Stimulated activated CD4-positive, alpha-beta T cell treated with anti-CD3 and anti-CD28 coated beads, Interleukin-4, amount 100 ng/mL, for 48 hours (primary cell): ENCODE measurements at regions not wholly inside any gene's neighbourhood (a gene's known extent, or its start where the extent isn't known, plus 50 kb on each side); places are given as distances from the start of the nearest gene placed in this dataset.

Experiments
- DNase-seq, 2 donors: peaks; one replicate each; pipeline ENCODE4 v3.0.0-alpha.2; 2020; ENCODE audit warnings: low read depth in 2 of 2

DNA sequence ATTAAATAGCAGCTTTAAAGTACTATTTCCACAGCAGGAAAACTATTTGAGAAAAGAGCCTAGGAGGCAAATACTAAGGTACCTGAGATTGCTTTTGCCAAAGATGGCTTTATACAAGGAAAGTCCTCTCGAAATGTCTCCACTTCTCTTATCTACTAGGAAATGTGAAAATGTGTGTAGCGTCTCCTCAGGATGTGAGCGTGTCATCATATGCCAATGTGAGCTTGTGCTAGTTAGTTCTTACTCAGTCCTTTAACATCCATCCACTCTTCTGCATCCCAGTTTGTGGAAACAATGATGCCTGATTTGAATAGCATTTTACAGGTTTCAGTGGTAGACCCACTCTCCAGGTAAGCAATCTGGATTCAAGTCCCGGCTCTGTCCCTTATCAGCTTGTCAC, 421.0 kb downstream of the DYNC2H1 start:
- no peak for DNase-seq

- no peak for DNase-seq
Observed at GRCh38 chr11:103532133-103532788, 423.0 kb downstream of the DYNC2H1 start.

DNA sequence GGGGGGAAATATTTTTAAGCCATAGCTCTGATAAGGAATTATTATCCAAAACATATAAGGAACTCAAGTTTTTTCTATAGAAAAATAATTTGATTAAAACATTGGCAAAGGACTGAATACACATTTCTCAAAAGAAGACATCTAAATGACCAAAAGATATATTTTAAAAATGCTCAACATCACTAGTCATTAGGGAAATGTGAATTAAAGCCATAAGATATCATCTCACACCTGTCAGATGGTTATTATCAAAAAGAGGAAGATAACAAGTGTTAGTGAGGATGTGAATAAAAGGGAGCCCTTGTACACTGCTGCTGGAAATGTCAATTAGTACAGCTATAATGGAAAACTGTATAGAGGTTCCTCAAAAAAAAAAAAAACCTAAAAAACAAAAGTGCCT, 425.0 kb downstream of the DYNC2H1 start:
- no peak for DNase-seq

GRCh38 chr11:103534959-103535358, 425.7 kb downstream of the DYNC2H1 start:
- DNase-seq = no peak

DNA sequence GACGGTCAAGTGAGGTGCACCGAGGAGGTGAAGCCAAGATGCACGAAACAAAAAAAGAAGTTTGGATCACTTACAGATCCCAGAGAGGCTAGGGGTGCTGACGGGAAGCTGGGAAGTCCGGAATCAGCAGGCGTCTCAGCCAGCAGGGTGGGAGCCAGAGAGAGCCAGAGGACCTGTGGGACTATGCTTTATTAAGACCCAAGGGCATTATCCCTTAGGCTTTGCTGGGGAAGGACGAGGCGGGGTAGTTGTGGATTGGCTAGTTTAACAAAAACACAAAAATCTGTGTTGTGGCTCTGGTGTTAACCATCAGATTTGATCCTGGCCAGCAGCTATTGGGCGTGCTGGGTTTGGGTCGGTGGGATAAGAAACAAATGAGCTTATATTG, 427.1 kb downstream of the DYNC2H1 start:
- no peak for DNase-seq

DNA sequence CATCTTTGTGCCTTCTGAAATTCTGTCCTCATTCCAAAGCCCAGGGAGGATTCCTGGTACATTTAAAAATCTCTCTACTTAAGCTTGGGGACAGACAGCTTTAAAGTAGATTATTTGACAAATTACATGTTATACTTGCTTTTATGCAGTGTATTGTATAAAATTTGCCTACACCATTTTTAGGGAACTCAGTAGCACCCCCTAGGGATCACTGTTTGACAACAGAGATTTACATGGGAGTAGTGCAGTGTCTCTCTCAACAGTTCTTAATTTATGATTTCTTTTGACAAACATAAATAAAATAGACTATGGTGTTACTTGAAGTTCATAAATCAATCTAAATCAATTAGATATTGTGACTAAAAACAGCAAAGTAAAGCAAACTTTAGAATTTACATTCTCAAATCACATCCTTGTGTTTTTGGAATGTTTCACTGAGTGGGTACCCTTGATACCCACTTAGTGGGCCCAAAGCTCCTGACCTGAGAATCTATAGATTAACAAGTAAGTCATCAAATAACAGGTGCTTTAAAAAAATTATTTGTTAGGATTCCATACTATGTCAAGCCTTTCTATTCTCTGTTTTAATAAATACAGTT, 428.8 kb downstream of the DYNC2H1 start:
- DNase-seq = no peak

GRCh38 chr11:103539166-103539565, 429.9 kb downstream of the DYNC2H1 start:
- no peak for DNase-seq

GRCh38 chr11:103541186-103541795, 432.1 kb downstream of the DYNC2H1 start:
- no peak for DNase-seq

DNA sequence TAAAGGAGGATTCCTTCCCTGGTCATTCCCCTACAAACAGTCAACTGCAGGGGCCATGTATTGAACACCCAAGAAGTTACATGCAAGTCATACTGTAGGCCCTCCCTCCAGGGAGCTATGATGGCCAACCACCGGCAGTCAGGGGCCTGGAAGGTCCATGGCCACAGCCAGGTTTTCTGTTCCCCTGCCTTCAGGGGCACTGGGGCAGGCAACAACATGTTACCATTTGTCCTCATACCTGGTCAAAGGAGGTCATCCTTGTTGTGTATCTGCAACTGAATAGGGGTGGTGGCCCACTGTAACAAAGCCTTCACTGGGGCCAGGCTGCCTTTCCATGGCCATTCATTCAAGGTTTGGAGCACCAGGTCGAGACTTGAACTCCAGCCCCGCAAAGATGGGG, 433.6 kb downstream of the DYNC2H1 start:
- DNase-seq = no peak

GRCh38 chr11:103543456-103543855, 434.2 kb downstream of the DYNC2H1 start:
- no peak for DNase-seq

- no peak for DNase-seq
Observed at GRCh38 chr11:103544874-103545273, 435.6 kb downstream of the DYNC2H1 start.

- DNase-seq = no peak
Observed at GRCh38 chr11:103545551-103545950, 436.3 kb downstream of the DYNC2H1 start.

DNA sequence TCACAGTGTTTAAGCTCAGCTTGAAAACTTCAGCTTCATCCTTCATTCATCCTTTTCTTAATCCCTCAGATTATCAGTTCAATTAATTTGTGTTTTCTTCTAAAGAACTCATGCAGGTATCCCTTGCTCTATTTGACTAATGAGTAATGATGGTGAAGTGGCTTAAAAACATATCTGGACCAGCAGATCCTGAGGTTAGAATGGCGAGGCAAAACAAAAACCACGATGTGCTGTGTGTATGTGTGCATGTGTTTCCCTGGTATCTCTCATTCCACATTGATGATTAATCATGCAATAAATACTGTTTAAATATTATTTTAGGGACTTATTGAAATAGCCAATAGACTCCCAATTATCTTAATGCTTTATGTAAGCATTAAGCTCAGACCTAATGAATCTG, 437.0 kb downstream of the DYNC2H1 start:
- DNase-seq = no peak

GRCh38 chr11:103547024-103547423, 437.8 kb downstream of the DYNC2H1 start:
- DNase-seq = no peak

GRCh38 chr11:103547691-103548090, 438.5 kb downstream of the DYNC2H1 start:
- DNase-seq = no peak

- no peak for DNase-seq
Observed at GRCh38 chr11:103548838-103549237, 439.6 kb downstream of the DYNC2H1 start.

DNA sequence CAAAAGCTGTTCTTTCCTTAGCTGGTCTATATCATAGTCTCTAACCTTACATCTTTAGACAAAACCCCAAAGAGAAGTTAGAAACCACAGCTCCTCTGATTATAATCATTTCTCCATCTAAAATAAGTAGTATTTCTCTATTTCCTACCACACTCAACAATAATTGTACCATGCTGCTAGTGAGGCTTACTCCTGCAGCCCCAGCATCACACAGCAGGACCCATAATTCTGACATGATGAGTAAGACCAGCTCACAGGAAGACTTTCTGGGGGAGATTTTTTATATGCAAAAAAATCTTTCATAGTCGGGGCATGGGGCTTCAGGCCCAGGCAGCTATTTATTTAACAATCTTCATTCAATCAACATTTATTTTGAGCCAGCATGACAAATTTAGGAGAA, 441.6 kb downstream of the DYNC2H1 start:
- no peak for DNase-seq

DNA sequence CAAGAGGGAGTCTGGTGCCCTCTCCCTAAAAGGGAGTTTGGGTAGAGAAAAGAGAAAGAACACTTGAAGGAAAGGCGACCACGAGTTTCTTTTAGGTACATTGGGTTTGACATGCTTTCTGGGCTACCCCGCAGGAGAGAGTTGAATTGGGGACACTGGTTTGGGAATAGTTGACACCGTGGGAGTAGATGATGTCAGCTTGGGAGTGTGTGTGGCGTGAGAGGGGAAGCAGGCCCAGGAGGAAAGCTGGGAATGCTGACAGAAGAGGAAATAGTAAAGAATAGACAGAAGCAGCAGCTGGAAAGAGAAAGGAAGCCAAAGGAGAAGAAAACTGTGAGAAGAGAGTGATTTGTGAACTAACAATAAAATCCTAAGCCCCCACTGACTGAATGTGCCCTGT, 442.9 kb downstream of the DYNC2H1 start:
- DNase-seq = no peak

- no peak for DNase-seq
Observed at GRCh38 chr11:103556171-103556570, 446.9 kb downstream of the DYNC2H1 start.

DNA sequence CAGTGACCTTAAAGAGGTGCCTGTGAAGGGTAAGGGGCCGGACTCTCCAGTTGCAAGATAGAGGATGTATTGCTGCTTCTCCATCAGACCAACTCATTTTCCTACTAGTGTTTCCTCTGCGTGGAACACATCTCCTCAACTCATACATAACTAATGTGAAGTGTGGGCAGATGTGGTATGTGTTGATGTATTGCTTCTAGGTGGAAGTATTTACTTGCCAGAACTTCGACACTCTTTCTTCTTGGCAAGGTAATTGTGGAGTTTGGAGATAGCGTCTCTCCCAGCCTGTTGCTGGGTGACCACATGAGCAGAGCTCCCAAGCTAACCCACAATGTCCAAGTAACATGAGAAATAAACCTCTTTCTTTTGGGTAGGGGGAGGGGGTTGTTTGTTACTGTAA, 456.9 kb downstream of the DYNC2H1 start:
- DNase-seq = no peak

DNA sequence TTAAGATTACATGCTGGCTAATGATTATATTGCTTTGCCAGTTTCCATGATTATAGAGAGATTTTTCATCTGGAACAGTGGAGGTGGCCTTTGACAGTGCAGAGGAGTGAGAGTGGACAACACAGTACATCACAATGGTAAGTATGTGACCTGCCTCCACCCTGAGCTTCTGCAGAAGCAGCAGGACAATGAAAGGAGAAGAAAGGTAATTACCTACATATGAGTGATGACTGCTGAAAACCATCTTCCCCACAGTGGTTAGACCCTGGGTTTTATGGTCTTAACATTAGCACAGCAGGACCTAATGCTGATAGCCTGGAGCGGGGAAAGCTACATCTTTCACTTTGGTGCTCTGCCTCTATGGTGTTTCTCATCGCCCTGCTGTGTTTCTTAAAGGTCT, 454.7 kb upstream of the DDI1 start:
- DNase-seq = no peak

GRCh38 chr11:103582351-103582909, 454.0 kb upstream of the DDI1 start:
- no peak for DNase-seq

- no peak for DNase-seq
Observed at GRCh38 chr11:103584021-103584420, 452.4 kb upstream of the DDI1 start.
